ENCODE measurements at regions not wholly inside any gene's neighbourhood (a gene's known extent, or its start where the extent isn't known, plus 50 kb on each side); places are given as distances from the start of the nearest gene placed in this dataset.
A peak's percentile ranks its signal among the peaks of the same experiment; 100 is the strongest.

DNA sequence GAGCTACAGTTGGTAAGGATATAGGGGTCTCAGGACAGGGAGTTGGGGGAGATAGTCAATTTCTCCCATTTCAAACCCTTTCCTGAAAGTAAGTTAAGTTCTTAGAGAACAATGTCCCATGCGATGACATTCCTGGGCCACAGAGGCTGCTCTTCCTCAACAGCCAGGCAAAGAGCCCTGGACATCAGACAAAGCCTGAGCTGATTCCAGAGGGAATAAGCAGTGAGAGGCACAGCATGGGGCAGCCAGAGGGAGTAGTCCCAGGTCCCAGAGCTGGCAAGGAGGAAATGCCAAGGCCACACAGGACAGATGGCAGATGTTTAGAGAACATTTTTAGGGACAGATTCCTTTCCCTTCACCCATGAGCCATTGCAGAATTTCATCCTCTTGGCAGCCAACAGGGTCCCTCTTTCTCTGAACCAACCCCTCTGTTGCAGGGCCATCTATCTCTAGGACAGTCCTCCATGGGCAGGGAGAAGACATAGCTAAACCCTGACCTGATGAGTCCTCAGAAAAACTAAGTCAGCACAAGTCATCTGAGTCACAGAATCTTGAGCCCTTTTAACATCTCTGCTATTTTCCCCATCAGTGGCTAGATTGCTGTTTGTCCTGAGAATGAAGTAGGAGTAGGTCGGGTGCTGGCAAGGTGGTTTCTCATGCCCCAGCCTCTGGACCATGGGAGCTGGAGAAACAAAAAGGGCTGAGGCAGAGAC, 60.3 kb upstream of the CALM2 start:
- no peak for DNase-seq

DNA sequence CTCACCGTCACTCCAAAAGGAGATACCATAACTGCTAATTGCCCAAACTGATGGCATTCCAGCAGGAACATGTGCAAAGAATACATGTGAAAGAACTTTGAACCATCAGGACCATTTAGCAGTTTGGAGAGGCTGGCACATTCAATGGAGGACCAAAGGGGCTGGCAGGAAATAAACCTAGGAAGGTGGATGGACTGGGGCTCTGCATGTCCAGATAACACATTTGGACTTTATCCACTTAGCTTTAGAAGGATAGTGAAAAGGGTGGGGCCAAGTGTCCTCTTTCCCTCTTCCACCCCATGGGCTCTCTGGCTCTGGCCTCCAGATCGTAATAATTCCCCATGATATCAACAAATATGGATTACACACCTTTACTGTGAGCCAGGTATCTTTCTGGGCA, 58.8 kb upstream of the CALM2 start:
- no peak for DNase-seq

DNA sequence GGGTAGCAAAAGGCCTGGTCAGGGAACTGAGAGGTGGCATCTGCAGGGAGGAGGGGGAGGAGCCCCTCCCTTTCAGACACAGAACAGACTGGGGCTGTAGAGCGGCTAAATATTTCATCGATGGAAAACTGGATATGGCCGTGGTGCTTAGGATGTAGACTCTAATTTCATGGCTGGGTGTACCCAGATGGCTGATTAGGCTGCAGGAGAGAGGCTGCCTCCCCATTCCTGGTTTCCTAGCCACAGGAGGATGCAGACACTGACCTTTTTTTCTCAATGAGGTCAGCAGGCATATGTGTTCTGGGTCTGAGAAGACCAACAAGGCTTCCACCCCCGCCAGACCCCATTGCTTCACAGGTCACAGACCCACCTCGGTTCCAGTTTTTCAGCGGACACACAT, 58.1 kb upstream of the CALM2 start:
- no peak for DNase-seq

DNA sequence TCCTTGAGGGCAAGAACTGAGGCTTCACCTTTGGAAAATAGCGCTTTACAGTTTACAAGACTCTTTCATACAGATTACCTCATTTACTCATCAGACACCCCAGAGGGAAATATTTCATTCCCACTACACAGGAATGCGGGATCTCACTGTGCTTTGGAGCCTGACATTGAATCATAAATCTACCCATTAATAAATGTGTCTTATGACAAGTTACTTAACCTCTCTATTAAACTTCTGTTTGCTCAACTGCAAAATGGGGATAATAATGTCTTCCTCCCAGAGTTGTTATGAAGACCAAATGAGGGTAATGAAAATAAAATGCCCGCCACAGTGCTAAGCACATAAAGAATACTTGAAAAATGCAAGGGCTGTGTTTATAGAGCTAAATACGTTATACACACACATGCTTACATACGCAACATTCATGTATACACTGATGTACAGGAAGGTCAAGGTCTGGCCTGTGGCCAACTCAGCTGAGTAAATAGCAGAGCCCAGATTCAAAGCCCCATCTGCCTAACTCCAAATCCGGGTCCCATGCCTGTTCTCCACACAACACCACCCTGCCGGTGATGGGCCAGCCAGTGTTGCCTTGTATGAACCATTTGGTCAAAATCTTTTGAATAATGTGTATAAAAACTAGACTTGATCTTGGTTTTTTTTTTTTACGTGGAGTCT, 56.6 kb upstream of the CALM2 start:
- no peak for DNase-seq

DNA sequence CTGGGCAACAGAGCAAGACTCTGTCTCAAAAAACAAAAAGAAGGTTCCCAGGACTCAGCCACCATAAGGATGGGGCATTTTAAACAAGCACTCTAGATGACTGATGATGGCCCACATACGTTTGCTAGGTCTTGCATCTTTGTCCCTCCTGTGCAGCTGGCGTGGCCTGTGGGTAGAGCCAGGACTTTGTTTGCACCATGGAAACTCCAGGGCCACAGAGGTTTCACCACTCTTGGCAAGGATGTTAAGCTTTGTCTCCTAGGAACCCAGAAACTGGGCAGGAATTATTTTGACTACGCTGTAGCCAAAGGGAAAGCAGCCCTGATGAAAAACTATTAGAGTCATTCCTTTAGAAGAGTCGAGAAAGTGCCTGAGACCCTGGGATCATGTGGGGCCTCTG, 54.1 kb upstream of the CALM2 start:
- DNase-seq = no peak

DNA sequence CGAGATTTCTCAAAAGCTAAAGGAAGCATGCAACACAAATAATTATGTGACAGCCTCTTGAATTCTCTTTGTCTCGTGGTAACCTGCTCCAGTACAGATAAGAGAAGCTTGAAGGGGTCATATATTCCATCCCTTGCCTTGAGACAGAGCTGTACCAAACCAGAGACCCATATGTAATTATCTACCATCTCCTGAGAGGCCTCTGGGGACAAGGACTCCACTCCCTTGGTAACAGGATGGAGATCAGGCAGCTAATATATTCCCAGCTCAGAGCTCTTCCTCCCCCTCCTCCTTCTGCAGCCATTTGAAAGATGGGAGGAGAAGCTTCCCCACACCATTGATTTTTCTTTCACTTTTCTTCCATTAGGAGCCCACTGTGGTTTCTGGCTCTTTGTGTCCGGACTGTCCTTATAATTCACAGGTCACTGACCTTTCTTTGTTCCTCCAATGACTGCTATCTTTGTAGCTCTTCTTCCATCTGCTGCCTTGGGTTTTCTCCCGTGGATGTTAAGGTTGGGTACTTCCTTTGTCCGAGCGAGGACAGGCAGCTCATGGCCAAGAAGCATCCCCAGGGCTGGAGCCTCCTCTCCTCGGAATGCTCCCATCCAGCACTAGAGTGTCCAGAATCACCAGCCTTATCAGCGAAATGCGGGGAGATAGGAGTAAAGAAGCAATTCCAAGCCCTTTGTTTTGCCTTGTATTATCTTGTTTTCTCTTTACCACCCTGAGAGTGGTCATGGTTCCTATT, 51.4 kb upstream of the CALM2 start:
- no peak for DNase-seq

DNA sequence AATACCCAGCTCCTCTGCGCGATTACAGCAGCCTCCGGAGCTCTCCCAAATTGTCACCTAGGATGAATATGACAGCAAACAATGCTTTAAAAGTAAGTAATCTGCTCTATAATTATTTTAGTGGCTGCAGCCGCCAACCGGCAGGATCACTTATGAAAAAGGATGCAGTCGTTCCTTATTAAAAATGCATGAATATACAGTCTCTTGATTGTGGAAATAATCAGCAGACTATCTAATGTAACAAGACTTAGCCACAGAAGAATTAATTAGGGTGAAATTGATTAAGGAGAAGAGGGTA, 50.6 kb upstream of the CALM2 start:
- DNase-seq = no peak

DNA sequence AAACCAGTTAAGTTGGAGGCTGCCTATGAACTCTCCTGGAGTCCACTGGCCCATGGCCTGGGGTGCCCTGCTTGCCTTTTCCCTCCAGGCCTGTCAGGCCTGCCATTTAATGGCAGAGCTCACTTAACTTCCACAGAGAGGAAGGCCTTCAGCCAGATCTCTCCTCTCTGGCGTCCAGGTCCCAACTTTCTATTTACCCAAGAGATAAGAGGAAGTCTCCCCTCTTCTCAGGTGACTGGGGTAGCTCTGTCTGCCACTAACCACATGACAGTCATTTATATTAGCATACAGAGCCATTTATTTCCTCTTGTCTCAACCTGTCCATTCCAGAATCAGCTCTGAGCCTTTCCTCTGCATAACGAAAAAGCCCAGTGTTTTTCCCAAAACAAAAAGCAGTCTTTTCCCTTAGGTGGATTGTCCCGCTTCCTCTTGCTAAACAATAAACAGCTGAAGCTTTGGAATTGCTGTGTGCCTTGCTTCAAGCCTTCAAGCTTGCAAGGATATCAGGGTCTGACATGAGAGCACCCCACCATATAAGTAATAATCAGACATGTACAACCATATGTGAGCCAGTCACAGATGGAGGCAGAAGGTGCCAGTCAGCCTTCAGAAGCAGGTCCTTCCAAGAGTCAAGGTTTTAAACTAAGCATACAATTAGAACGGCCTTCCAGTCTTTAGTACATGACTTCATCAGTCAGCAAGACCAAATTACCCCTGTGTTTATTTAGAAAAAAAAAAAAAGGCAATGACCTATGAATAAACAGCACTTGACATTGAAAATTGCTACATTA, 50.0 kb upstream of the CALM2 start:
- DNase-seq = peak in 1 of 4 experiments; percentile 8
